GM23338 (cell line): ENCODE measurements at regions not wholly inside any gene's neighbourhood (a gene's known extent, or its start where the extent isn't known, plus 50 kb on each side); places are given as distances from the start of the nearest gene placed in this dataset.

Experiments
- CREB1 ChIP-seq: fragments of 250-450 bp; sonication (Bioruptor Pico); IDR thresholded peaks from 2 replicates; pipeline ENCODE4 v1.5.0; 2020; ENCODE audit warnings: low read depth, mild to moderate bottlenecking, moderate library complexity
- CTCF ChIP-seq, 2 experiments: fragments of 200-600 bp in 1 of 2; sonication (generic) in 1 of 2; conservative IDR thresholded peaks; 2 replicates each; pipeline versions ENCODE4 v1.5.1 to v1.6.1; 2016 to 2017; ENCODE audit warnings: antibody characterized with exemption in 2 of 2, low read depth in 2 of 2, mild to moderate bottlenecking in 2 of 2, moderate library complexity in 1 of 2
- ETS1 ChIP-seq: IDR thresholded peaks from 2 replicates; pipeline ENCODE4 v1.6.1; 2016; ENCODE audit warnings: antibody characterized with exemption
- EZH2 ChIP-seq: fragments of 200-600 bp; sonication (generic); IDR thresholded peaks from one replicate; pipeline ENCODE4 v1.8.0; 2017; ENCODE audit warnings: antibody characterized with exemption, mild to moderate bottlenecking, low read depth; ENCODE audit not compliant: unreplicated experiment
- EZH2phosphoT487 ChIP-seq: fragments of 200-600 bp; sonication (generic); IDR thresholded peaks from one replicate; pipeline ENCODE4 v1.8.1; 2018; ENCODE audit warnings: antibody characterized with exemption; ENCODE audit not compliant: unreplicated experiment
- JUNB ChIP-seq: IDR thresholded peaks from one replicate; pipeline ENCODE4 v1.6.1; 2016; ENCODE audit warnings: antibody characterized with exemption; ENCODE audit not compliant: unreplicated experiment
- NANOG ChIP-seq: IDR thresholded peaks from 2 replicates; pipeline ENCODE4 v1.6.1; 2016; ENCODE audit warnings: antibody characterized with exemption, borderline replicate concordance
- POLR2AphosphoS5 ChIP-seq: IDR thresholded peaks from 2 replicates; pipeline ENCODE4 v1.6.1; 2016; ENCODE audit warnings: antibody characterized with exemption, low read depth
- REST ChIP-seq: IDR thresholded peaks from one replicate; pipeline ENCODE4 v1.6.1; 2018; ENCODE audit warnings: antibody characterized with exemption; ENCODE audit not compliant: unreplicated experiment
- STAT1 ChIP-seq: IDR thresholded peaks from one replicate; pipeline ENCODE4 v1.6.1; 2016; ENCODE audit warnings: antibody characterized with exemption; ENCODE audit not compliant: unreplicated experiment
- ZNF114 ChIP-seq: fragments of 250-450 bp; sonication (Bioruptor Pico); IDR thresholded peaks from 2 replicates; pipeline ENCODE4 v1.5.0; 2020; ENCODE audit warnings: mild to moderate bottlenecking, moderate library complexity
- ZNF331 ChIP-seq: fragments of 250-450 bp; sonication (Bioruptor Pico); IDR thresholded peaks from 2 replicates; pipeline ENCODE4 v1.5.0; 2020; ENCODE audit warnings: low read depth, mild to moderate bottlenecking, moderate library complexity
- ZNF462 ChIP-seq: fragments of 250-450 bp; sonication (Bioruptor Pico); IDR thresholded peaks from 2 replicates; pipeline ENCODE4 v1.5.0; 2020; ENCODE audit warnings: mild to moderate bottlenecking, moderate library complexity

GRCh38 chr1:56360021-56360420, 219.3 kb downstream of the PLPP3 start:
- TF ChIP-seq REST = no peak
- TF ChIP-seq CTCF (conservative IDR thresholded peaks at IDR 0.05; ENCODE audit: low read depth in 2 of 2) = no peak
- no peak for TF ChIP-seq POLR2AphosphoS5
- TF ChIP-seq CREB1 = no peak
- TF ChIP-seq ETS1 = no peak
- TF ChIP-seq EZH2phosphoT487 = no peak
- TF ChIP-seq EZH2 = no peak
- no peak for TF ChIP-seq ZNF114
- no peak for TF ChIP-seq STAT1
- no peak for TF ChIP-seq JUNB
- TF ChIP-seq NANOG = no peak
- TF ChIP-seq ZNF331 (CRISPR knock-in tag) = no peak
- TF ChIP-seq ZNF462 (CRISPR knock-in tag) = no peak
